22Rv1 (cell line): ENCODE measurements at regions not wholly inside any gene's neighbourhood (a gene's known extent, or its start where the extent isn't known, plus 50 kb on each side); places are given as distances from the start of the nearest gene placed in this dataset.

Source experiments
- H3K27ac ChIP-seq: fragments of 450-650 bp; 2 replicates; pipeline ENCODE4 v1.5.1; 2017
- CTCF ChIP-seq: fragments of 450-650 bp; IDR thresholded peaks from 2 replicates; pipeline ENCODE4 v1.5.1; 2017; ENCODE audit warnings: mild to moderate bottlenecking
- ZFX ChIP-seq: fragments of 450-650 bp; IDR thresholded peaks from 2 replicates; pipeline ENCODE4 v1.6.1; 2017; ENCODE audit warnings: antibody characterized with exemption, borderline replicate concordance

DNA sequence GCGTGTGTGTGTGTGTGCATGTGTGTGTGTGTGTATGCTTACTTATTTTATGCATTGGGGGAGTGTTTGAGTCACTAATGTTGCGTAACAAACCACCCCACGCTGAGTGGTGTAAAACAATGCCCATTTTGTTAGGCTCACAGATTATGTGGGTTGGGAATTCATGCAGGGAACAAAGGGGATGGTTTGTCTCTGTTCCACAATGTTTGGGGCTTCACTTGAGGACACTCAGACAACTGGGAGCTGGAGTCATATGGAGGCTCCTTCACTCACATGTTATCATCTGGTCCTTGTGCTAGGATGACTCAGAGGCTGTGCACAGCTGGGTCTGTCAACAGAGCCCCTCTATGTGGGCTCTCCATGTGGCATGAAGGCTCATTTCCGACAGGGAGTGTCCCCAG lies 51.3 kb upstream of the LARGE1 start:
- no peak for TF ChIP-seq CTCF
- TF ChIP-seq ZFX: no peak

DNA sequence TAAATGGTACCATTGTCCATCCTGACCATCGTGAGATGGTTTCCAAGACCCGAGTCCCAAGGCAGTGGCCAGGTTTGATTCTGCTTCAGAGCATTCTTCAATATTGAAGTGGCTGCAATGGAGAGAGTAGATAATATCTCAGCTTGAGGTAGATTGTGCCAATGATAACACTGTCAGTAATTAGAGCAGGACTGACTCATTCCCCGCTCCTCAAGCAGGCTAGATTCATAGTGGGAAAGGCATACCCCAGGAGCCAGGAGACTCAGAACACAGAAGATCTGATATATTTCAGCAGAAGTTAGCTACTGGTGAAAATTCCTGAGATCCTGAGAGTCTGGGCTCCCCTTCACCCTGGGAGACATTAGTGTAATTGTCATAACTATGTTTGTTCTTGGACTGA lies 55.6 kb upstream of the LARGE1 start:
- no peak overlapping the region for H3K27ac ChIP-seq
- TF ChIP-seq ZFX: no peak
- no peak for TF ChIP-seq CTCF

More for the DNA sequence above, 51.3 kb upstream of the LARGE1 start:
- no peak overlapping the region for H3K27ac ChIP-seq

DNA sequence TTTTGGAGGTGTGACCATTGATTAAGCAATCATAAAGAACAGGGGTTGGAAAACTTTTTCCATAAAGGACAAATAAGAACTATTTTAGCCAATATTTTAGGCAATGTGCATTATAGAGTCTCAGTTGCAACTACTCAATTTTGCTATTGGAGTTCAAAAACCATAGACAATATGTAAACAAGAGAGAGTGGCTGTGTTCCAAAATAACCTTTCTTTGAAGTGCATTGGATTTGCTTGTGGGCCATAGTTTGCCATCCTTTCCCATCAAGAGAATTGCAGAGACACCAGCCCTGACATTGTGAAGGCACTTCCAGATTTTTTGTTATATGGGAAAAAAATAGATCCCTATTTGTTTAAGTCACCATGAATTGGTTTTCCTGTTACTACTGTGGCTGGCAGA lies 63.3 kb upstream of the LARGE1 start:
- H3K27ac ChIP-seq: no peak overlapping the region
- TF ChIP-seq ZFX: no peak
- no peak for TF ChIP-seq CTCF

- TF ChIP-seq ZFX (no peak), CTCF (no peak)
- no peak overlapping the region for H3K27ac ChIP-seq
Observed at GRCh38 chr22:33984211-33984610, 63.9 kb upstream of the LARGE1 start.

DNA sequence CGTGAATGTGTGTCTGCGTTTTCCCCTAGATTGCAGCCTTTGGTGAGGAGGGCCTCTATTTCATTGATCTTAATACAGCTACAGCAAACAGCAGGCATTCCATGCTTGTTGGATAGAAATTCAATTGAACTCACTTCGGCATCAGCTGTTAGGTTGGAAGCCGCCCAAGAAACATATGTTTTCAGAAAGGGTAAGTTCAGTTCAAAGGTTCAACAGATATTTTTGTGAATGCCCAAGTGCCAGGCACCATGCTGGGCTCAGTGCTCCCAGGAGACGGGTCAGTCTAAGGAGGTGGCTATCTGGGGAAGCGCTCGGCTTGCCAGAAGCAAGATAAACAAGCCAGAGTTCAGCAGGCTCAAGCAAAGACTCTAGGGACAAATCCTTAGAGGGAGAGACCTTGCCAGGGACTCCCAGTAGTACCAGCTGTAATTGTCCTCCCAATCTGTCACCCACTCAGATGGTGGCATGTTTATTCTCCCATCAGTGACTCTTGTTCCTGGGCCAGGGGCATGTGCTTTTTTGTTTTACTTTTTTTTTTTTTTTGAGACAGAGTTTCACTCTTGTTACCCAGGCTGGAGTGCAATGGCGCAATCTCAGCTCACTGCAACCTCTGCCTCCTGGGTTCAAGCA lies 64.5 kb upstream of the LARGE1 start:
- no peak for TF ChIP-seq CTCF
- no peak overlapping the region for H3K27ac ChIP-seq

DNA sequence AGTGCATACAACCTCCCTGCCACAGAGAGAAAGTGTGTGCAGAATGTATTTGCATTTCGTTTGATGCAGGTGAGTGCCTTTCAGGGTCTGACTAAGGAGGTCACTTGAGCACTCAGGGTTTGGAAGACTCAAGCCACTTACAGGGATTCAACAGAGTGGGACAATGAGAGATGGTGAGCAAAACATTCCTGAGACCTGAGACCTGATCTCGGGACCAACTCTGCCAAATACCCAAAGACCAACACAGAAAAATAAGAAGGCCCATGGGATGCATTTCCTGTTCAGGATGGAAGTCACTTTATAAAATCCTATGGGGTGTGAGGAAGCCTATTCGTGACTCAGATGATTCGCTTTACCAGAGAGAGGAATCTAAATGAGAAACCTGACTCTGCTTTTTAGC lies 65.2 kb upstream of the LARGE1 start:
- TF ChIP-seq ZFX (no peak), CTCF (no peak)
- no peak overlapping the region for H3K27ac ChIP-seq

DNA sequence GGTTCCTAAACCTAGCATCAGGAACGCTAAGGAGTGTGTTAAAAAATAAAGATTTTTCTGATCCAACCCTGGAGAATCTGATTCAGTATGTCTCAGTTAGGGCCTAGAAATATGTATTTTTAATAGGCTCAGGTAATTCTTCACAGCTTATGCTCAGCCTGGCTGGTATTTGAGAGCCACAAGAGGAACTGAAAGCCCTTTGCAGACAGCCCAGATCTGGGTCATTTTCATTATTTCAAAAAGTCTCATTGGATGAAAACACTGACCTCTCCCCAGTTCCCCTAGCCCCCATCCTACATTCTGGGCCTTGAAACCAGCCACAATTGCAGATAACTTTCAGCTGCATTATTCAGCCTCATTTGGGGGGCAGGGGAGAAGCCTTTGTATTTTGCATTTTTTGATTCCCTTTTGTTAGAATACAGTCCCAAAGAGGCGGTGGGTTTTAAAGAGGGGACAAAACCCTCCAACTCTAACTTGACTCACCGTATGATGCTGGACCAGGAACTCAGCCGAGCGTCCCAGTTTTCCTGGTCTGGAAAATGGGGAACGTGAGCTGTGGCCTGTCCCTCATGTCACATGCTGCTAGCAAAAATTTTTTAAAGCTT lies 66.0 kb upstream of the LARGE1 start:
- H3K27ac ChIP-seq: no peak overlapping the region
- TF ChIP-seq ZFX: no peak
- no peak for TF ChIP-seq CTCF
